ENCODE measurements at regions not wholly inside any gene's neighbourhood (a gene's known extent, or its start where the extent isn't known, plus 50 kb on each side); places are given as distances from the start of the nearest gene placed in this dataset.

- Histone ChIP-seq H2BK20ac (ENCODE audit: low read depth, low read length, poor library complexity, severe bottlenecking) (no peak overlapping the region), H4K5ac (ENCODE audit: insufficient read length, low read depth, low read length) (no peak overlapping the region), H2BK5ac (ENCODE audit: insufficient read length, low read length) (no peak overlapping the region), H3K27me3 (ENCODE audit: insufficient read depth, low read length) (no peaks in the 10 kb centered on the region; the same call in 1 of the 2 replicates), H4K91ac (ENCODE audit: insufficient read length, low read depth, low read length) (no peak overlapping the region), H3T11ph (ENCODE audit: low read length) (no peak overlapping the region), H3K4me2 (ENCODE audit: insufficient read depth, insufficient read length, low read length) (no peak overlapping the region), H2BK12ac (ENCODE audit: insufficient read length, low read depth, low read length) (no peak overlapping the region), H3K9ac (ENCODE audit: extremely low read depth, insufficient read length, low read length) (no peak overlapping the region), H3K4ac (ENCODE audit: low read depth, low read length) (no peak overlapping the region), H2BK15ac (ENCODE audit: low read depth, low read length) (no peak overlapping the region), H2AFZ (ENCODE audit: low read length) (no peak overlapping the region), H2BK120ac (ENCODE audit: low read depth, low read length, poor library complexity, severe bottlenecking) (no peak overlapping the region), H3K79me2 (ENCODE audit: insufficient read depth, low read length) (no peaks in the 10 kb centered on the region), H4K8ac (replicated peaks; ENCODE audit: insufficient read length, low read depth, low read length) (no peak overlapping the region), H3K9me3 (ENCODE audit: control insufficient read depth, low read depth, low read length) (no peaks in the 10 kb centered on the region), H4K20me1 (ENCODE audit: control insufficient read depth, insufficient read depth, insufficient read length) (no peaks in the 10 kb centered on the region), H3K56ac (ENCODE audit: insufficient read length, low read depth, low read length) (no peak overlapping the region), H3K27ac (ENCODE audit: insufficient read length, low read depth, low read length) (no peak overlapping the region), H3K18ac (ENCODE audit: insufficient read length, low read depth, low read length) (no peak overlapping the region), H3K14ac (ENCODE audit: insufficient read depth, low read length) (no peak overlapping the region), H3K4me1 (ENCODE audit: insufficient read depth, low read length) (no peaks in the 10 kb centered on the region; the same call in 1 of the 2 replicates), H3K23me2 (ENCODE audit: insufficient read length, low read depth, low read length, poor library complexity, severe bottlenecking) (peaks cover 2% of the 10 kb centered on the region), H3K79me1 (ENCODE audit: insufficient read depth, low read depth, low read length, poor library complexity, severe bottlenecking) (no peaks in the 10 kb centered on the region), H3K23ac (ENCODE audit: insufficient read length, low read depth, low read length) (no peak overlapping the region), H2AK5ac (ENCODE audit: insufficient read length, low read length) (no peak overlapping the region)
- Mint-ChIP-seq H3K4me3 (no peak overlapping the region), H3K9me3 (peaks cover 0 to 6% of the 10 kb centered on the region in 2 experiments; a peak in 1 of 5 replicates), H3K36me3 (ENCODE audit: insufficient read depth in 1 of 3, low read depth in 3 of 3) (peaks cover 0 to 2% (median 0%) of the 10 kb centered on the region in 3 experiments; a peak in 2 of 7 replicates), H3K27me3 (ENCODE audit: low read depth) (peaks cover 46% of the 10 kb centered on the region), H3K4me1 (peaks cover 43 to 46% of the 10 kb centered on the region in 2 experiments), H3K27ac (no peak overlapping the region)
- DNase-seq = no peak
- WGBS (ENCODE audit: extremely low coverage, insufficient read length, low lambda C conversion rate) = no CpG with 5 or more reads among the region's 18 CpGs
- TF ChIP-seq CTCF (conservative IDR thresholded peaks at IDR 0.05) = no peak
These were observed 92.4 kb upstream of the AKT3 start for GRCh38 chr1:243942196-243943150.

Measured in H9 (cell line).